ENCODE measurements at regions not wholly inside any gene's neighbourhood (a gene's known extent, or its start where the extent isn't known, plus 50 kb on each side); places are given as distances from the start of the nearest gene placed in this dataset.
"Not testable (repeated sequence)": the region's sequence is repeated elsewhere in the genome, so short reads cannot be mapped to it uniquely, and the experiment has no call there.

GRCh38 chr7:73931502-73931901, 70.5 kb downstream of the TMEM270 start:
- DNase-seq = no peak
- H3K36me3 ChIP-seq = no peaks in the 10 kb centered on the region
- no peaks in the 10 kb centered on the region for H3K27me3 ChIP-seq (ENCODE audit: insufficient read depth, low read depth, severe bottlenecking)
- TF ChIP-seq, protein P1, sequence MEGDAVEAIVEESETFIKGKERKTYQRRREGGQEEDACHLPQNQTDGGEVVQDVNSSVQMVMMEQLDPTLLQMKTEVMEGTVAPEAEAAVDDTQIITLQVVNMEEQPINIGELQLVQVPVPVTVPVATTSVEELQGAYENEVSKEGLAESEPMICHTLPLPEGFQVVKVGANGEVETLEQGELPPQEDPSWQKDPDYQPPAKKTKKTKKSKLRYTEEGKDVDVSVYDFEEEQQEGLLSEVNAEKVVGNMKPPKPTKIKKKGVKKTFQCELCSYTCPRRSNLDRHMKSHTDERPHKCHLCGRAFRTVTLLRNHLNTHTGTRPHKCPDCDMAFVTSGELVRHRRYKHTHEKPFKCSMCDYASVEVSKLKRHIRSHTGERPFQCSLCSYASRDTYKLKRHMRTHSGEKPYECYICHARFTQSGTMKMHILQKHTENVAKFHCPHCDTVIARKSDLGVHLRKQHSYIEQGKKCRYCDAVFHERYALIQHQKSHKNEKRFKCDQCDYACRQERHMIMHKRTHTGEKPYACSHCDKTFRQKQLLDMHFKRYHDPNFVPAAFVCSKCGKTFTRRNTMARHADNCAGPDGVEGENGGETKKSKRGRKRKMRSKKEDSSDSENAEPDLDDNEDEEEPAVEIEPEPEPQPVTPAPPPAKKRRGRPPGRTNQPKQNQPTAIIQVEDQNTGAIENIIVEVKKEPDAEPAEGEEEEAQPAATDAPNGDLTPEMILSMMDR (IDR thresholded peaks at IDR 0.05; ENCODE audit: low read depth, low read length) = no peak
- no peak overlapping the region for H3K4me3 ChIP-seq (ENCODE audit: low read depth, low read length)
- H3K27ac ChIP-seq = no peak overlapping the region
- H3K9me3 ChIP-seq (ENCODE audit: severe bottlenecking) = no peaks in the 10 kb centered on the region

GRCh38 chr7:73932364-73932763, 71.4 kb downstream of the TMEM270 start:
- TF ChIP-seq, protein P1 (IDR thresholded peaks at IDR 0.05; ENCODE audit: low read depth, low read length) = no peak
- Histone ChIP-seq H3K27ac (no peak overlapping the region), H3K9me3 (ENCODE audit: severe bottlenecking) (no peaks in the 10 kb centered on the region), H3K4me3 (ENCODE audit: low read depth, low read length) (no peak overlapping the region), H3K36me3 (no peaks in the 10 kb centered on the region), H3K27me3 (ENCODE audit: insufficient read depth, low read depth, severe bottlenecking) (no peaks in the 10 kb centered on the region)
- DNase-seq = no peak

DNA sequence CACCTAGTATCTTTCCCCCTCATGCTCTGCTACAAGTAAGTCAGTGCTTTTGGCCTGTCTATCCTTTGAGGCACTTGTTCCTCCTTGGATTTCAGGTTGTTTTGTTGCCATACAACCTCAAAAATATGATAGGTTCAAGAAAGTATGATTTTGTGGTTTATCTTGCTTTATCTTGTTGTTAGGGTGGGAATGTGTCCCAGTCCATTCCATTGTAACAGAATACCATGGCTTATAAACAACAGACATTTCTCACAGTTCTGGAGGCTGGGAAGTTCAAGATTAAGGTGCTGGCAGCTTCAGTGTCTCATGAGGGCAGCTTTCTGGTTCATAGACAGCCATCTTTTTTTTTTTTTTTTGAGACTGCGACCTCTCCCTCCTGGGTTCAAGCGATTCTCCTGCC, 72.1 kb downstream of the TMEM270 start:
- no peak overlapping the region for H3K27ac ChIP-seq
- TF ChIP-seq, protein P1 (IDR thresholded peaks at IDR 0.05; ENCODE audit: low read depth, low read length) = no peak
- DNase-seq = no peak
- H3K9me3 ChIP-seq (ENCODE audit: severe bottlenecking) = no peaks in the 10 kb centered on the region
- no peak overlapping the region for H3K4me3 ChIP-seq (ENCODE audit: low read depth, low read length)
- no peaks in the 10 kb centered on the region for H3K36me3 ChIP-seq
- H3K27me3 ChIP-seq (ENCODE audit: insufficient read depth, low read depth, severe bottlenecking) = no peaks in the 10 kb centered on the region

DNA sequence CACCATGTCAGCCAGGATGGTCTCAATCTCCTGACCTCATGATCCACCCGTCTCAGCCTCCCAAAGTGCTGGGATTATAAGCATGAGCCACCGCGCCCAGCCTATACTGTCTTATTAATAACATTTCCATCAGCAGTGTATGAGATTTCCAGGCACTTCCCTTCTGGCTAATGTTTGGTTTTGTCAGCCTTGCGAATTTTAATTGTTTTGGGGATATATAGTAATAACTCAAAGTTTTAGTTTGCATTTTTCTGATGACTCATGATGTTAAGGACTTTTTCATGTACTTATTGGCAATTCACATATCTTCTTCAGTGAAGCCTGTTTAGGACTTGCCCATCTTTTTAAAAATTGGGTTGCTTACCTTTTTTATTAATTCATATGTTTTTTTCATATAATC, 76.0 kb downstream of the TMEM270 start:
- H3K27ac ChIP-seq = no peak overlapping the region
- H3K9me3 ChIP-seq (ENCODE audit: severe bottlenecking) = no peaks in the 10 kb centered on the region
- H3K4me3 ChIP-seq (ENCODE audit: low read depth, low read length) = no peak overlapping the region
- no peak for DNase-seq
- TF ChIP-seq, protein P1 (IDR thresholded peaks at IDR 0.05; ENCODE audit: low read depth, low read length) = no peak
- H3K27me3 ChIP-seq (ENCODE audit: insufficient read depth, low read depth, severe bottlenecking) = no peaks in the 10 kb centered on the region
- no peaks in the 10 kb centered on the region for H3K36me3 ChIP-seq

- not testable (repeated sequence) for H3K9me3 ChIP-seq (ENCODE audit: severe bottlenecking); H3K27me3 ChIP-seq (ENCODE audit: insufficient read depth, low read depth, severe bottlenecking); DNase-seq; H3K27ac ChIP-seq; H3K4me3 ChIP-seq (ENCODE audit: low read depth, low read length); H3K36me3 ChIP-seq
These were observed 76.7 kb downstream of the TMEM270 start for GRCh38 chr7:73937650-73938049.

DNA sequence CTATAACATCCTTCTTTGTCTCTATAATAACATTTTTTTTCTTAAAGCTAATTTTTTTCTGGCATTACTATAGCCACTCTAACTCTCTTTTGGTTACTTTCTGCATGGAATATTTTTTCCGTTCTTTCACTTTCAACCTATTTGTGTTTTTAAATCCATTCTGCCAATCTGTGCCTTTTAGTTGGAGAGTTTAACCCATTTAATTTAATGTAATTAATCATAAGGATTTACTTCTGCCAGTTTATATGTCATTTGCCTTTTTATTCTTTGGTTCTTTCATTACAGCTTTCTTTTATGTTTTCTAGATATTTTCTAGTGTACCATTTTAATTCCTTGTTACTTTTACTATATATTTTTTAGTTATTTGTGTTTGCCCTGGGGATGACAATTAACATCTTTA, 78.6 kb downstream of the TMEM270 start:
- H3K36me3 ChIP-seq = no peaks in the 10 kb centered on the region
- no peak overlapping the region for H3K27ac ChIP-seq
- DNase-seq = no peak
- no peaks in the 10 kb centered on the region for H3K27me3 ChIP-seq (ENCODE audit: insufficient read depth, low read depth, severe bottlenecking)
- no peak overlapping the region for H3K4me3 ChIP-seq (ENCODE audit: low read depth, low read length)
- TF ChIP-seq, protein P1 (IDR thresholded peaks at IDR 0.05; ENCODE audit: low read depth, low read length) = no peak
- H3K9me3 ChIP-seq (ENCODE audit: severe bottlenecking) = no peaks in the 10 kb centered on the region
